ENCODE measurements at regions not wholly inside any gene's neighbourhood (a gene's known extent, or its start where the extent isn't known, plus 50 kb on each side); places are given as distances from the start of the nearest gene placed in this dataset.

DNA sequence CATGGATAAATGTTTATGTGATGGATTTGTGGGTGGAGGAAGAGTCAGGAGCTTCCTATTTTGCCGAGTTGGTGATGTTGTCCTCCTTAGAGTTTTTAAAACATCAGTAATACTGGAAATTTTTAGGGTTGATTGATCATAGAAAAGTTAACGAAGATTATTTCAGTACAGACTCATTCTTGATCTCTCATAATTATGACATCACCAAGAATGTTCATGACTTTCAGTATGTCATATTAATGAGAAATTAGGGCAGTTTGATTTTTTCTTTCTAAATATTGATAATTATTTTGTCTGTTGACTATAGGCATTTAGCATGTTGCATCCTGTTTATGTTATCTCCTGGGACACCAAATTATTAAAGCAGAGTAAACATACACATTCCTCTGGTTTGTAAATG, 512.2 kb downstream of the CD109 start:
- Mint-ChIP-seq H3K4me1 (no peaks in the 10 kb centered on the region), H3K27me3 (ENCODE audit: insufficient read depth, low read depth, poor library complexity) (peaks cover 5% of the 10 kb centered on the region), H3K27ac (no peak overlapping the region), H3K36me3 (ENCODE audit: low read depth) (peaks cover 9% of the 10 kb centered on the region; the same call in 2 of the 3 replicates), H3K9me3 (peaks cover 24% of the 10 kb centered on the region), H3K4me3 (no peak overlapping the region)
- H3K27me3 ChIP-seq (ENCODE audit: insufficient read depth) = no peaks in the 10 kb centered on the region
- H3K4me1 ChIP-seq (ENCODE audit: insufficient read depth) = peaks cover 1% of the 10 kb centered on the region; the same call in 1 of the 2 replicates
- ATAC-seq (no peak), DNase-seq (ENCODE audit: low spot score) (no peak)
- H3F3A ChIP-seq (replicated peaks; ENCODE audit: low read depth) = no peaks in the 10 kb centered on the region
- H3K4me2 ChIP-seq = no peak overlapping the region
- H3K36me3 ChIP-seq (ENCODE audit: insufficient read depth) = peaks cover 5% of the 10 kb centered on the region
- no peaks in the 10 kb centered on the region for H3K9me2 ChIP-seq (ENCODE audit: insufficient read depth)
- H3K27ac ChIP-seq (ENCODE audit: low read depth) = no peak overlapping the region
- no peaks in the 10 kb centered on the region for H4K20me1 ChIP-seq (replicated peaks; ENCODE audit: insufficient read depth)
- TF ChIP-seq, protein P1, sequence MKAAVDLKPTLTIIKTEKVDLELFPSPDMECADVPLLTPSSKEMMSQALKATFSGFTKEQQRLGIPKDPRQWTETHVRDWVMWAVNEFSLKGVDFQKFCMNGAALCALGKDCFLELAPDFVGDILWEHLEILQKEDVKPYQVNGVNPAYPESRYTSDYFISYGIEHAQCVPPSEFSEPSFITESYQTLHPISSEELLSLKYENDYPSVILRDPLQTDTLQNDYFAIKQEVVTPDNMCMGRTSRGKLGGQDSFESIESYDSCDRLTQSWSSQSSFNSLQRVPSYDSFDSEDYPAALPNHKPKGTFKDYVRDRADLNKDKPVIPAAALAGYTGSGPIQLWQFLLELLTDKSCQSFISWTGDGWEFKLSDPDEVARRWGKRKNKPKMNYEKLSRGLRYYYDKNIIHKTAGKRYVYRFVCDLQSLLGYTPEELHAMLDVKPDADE (IDR thresholded peaks at IDR 0.05) = no peak
- TF ChIP-seq, protein P2, sequence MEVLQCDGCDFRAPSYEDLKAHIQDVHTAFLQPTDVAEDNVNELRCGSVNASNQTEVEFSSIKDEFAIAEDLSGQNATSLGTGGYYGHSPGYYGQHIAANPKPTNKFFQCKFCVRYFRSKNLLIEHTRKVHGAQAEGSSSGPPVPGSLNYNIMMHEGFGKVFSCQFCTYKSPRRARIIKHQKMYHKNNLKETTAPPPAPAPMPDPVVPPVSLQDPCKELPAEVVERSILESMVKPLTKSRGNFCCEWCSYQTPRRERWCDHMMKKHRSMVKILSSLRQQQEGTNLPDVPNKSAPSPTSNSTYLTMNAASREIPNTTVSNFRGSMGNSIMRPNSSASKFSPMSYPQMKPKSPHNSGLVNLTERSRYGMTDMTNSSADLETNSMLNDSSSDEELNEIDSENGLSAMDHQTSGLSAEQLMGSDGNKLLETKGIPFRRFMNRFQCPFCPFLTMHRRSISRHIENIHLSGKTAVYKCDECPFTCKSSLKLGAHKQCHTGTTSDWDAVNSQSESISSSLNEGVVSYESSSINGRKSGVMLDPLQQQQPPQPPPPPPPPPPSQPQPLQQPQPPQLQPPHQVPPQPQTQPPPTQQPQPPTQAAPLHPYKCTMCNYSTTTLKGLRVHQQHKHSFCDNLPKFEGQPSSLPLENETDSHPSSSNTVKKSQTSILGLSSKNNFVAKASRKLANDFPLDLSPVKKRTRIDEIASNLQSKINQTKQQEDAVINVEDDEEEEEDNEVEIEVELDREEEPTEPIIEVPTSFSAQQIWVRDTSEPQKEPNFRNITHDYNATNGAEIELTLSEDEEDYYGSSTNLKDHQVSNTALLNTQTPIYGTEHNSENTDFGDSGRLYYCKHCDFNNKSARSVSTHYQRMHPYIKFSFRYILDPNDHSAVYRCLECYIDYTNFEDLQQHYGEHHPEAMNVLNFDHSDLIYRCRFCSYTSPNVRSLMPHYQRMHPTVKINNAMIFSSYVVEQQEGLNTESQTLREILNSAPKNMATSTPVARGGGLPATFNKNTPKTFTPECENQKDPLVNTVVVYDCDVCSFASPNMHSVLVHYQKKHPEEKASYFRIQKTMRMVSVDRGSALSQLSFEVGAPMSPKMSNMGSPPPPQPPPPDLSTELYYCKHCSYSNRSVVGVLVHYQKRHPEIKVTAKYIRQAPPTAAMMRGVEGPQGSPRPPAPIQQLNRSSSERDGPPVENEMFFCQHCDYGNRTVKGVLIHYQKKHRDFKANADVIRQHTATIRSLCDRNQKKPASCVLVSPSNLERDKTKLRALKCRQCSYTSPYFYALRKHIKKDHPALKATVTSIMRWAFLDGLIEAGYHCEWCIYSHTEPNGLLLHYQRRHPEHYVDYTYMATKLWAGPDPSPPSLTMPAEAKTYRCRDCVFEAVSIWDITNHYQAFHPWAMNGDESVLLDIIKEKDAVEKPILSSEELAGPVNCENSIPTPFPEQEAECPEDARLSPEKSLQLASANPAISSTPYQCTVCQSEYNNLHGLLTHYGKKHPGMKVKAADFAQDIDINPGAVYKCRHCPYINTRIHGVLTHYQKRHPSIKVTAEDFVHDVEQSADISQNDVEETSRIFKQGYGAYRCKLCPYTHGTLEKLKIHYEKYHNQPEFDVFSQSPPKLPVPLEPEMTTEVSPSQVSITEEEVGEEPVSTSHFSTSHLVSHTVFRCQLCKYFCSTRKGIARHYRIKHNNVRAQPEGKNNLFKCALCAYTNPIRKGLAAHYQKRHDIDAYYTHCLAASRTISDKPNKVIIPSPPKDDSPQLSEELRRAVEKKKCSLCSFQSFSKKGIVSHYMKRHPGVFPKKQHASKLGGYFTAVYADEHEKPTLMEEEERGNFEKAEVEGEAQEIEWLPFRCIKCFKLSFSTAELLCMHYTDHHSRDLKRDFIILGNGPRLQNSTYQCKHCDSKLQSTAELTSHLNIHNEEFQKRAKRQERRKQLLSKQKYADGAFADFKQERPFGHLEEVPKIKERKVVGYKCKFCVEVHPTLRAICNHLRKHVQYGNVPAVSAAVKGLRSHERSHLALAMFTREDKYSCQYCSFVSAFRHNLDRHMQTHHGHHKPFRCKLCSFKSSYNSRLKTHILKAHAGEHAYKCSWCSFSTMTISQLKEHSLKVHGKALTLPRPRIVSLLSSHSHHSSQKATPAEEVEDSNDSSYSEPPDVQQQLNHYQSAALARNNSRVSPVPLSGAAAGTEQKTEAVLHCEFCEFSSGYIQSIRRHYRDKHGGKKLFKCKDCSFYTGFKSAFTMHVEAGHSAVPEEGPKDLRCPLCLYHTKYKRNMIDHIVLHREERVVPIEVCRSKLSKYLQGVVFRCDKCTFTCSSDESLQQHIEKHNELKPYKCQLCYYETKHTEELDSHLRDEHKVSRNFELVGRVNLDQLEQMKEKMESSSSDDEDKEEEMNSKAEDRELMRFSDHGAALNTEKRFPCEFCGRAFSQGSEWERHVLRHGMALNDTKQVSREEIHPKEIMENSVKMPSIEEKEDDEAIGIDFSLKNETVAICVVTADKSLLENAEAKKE (CRISPR knock-in tag; IDR thresholded peaks at IDR 0.05) = no peak
- TF ChIP-seq CREB1 (CRISPR knock-in tag; IDR thresholded peaks at IDR 0.05; ENCODE audit: low read depth) (no peak), EZH2phosphoT487 (IDR thresholded peaks at IDR 0.05; ENCODE audit: unreplicated experiment) (no peak), STAT1 (IDR thresholded peaks at IDR 0.05; ENCODE audit: unreplicated experiment) (no peak), ZNF331 (CRISPR knock-in tag; IDR thresholded peaks at IDR 0.05; ENCODE audit: low read depth) (no peak), POLR2AphosphoS5 (IDR thresholded peaks at IDR 0.05; ENCODE audit: low read depth) (no peak), EZH2 (IDR thresholded peaks at IDR 0.05; ENCODE audit: low read depth, unreplicated experiment) (no peak), ZNF114 (CRISPR knock-in tag; IDR thresholded peaks at IDR 0.05) (no peak)
- TF ChIP-seq, protein P3, sequence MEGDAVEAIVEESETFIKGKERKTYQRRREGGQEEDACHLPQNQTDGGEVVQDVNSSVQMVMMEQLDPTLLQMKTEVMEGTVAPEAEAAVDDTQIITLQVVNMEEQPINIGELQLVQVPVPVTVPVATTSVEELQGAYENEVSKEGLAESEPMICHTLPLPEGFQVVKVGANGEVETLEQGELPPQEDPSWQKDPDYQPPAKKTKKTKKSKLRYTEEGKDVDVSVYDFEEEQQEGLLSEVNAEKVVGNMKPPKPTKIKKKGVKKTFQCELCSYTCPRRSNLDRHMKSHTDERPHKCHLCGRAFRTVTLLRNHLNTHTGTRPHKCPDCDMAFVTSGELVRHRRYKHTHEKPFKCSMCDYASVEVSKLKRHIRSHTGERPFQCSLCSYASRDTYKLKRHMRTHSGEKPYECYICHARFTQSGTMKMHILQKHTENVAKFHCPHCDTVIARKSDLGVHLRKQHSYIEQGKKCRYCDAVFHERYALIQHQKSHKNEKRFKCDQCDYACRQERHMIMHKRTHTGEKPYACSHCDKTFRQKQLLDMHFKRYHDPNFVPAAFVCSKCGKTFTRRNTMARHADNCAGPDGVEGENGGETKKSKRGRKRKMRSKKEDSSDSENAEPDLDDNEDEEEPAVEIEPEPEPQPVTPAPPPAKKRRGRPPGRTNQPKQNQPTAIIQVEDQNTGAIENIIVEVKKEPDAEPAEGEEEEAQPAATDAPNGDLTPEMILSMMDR (conservative IDR thresholded peaks at IDR 0.05; ENCODE audit: low read depth in 2 of 2) = no peak
- TF ChIP-seq, protein P4, sequence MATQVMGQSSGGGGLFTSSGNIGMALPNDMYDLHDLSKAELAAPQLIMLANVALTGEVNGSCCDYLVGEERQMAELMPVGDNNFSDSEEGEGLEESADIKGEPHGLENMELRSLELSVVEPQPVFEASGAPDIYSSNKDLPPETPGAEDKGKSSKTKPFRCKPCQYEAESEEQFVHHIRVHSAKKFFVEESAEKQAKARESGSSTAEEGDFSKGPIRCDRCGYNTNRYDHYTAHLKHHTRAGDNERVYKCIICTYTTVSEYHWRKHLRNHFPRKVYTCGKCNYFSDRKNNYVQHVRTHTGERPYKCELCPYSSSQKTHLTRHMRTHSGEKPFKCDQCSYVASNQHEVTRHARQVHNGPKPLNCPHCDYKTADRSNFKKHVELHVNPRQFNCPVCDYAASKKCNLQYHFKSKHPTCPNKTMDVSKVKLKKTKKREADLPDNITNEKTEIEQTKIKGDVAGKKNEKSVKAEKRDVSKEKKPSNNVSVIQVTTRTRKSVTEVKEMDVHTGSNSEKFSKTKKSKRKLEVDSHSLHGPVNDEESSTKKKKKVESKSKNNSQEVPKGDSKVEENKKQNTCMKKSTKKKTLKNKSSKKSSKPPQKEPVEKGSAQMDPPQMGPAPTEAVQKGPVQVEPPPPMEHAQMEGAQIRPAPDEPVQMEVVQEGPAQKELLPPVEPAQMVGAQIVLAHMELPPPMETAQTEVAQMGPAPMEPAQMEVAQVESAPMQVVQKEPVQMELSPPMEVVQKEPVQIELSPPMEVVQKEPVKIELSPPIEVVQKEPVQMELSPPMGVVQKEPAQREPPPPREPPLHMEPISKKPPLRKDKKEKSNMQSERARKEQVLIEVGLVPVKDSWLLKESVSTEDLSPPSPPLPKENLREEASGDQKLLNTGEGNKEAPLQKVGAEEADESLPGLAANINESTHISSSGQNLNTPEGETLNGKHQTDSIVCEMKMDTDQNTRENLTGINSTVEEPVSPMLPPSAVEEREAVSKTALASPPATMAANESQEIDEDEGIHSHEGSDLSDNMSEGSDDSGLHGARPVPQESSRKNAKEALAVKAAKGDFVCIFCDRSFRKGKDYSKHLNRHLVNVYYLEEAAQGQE (IDR thresholded peaks at IDR 0.05; ENCODE audit: unreplicated experiment) = no peak
- H3K79me2 ChIP-seq (replicated peaks; ENCODE audit: insufficient read depth) = no peaks in the 10 kb centered on the region
- no peak overlapping the region for H3K4me3 ChIP-seq
- no peak overlapping the region for H2AFZ ChIP-seq

Measured in GM23338 (cell line).